GM12878 (cell line): ENCODE measurements at regions not wholly inside any gene's neighbourhood (a gene's known extent, or its start where the extent isn't known, plus 50 kb on each side); places are given as distances from the start of the nearest gene placed in this dataset.

ENCODE experiments used
- CEBPB ChIP-seq, 2 experiments: fragments of 150-350 bp in 1 of 2; IDR thresholded peaks; 2 replicates each; pipeline ENCODE4 v1.6.1; 2012 to 2014; ENCODE audit warnings: low read depth in 2 of 2, low read length in 2 of 2, borderline replicate concordance in 1 of 2, inconsistent platforms in 1 of 2
- CHD4 ChIP-seq: fragments of 200-600 bp; sonication (generic); IDR thresholded peaks from 2 replicates; pipeline ENCODE4 v1.6.1; 2016; ENCODE audit warnings: mild to moderate bottlenecking
- ELK1 ChIP-seq: IDR thresholded peaks from 2 replicates; pipeline ENCODE4 v1.6.1; 2012; ENCODE audit warnings: low read depth, low read length, improper control_type of control experiment
- FOS ChIP-seq: IDR thresholded peaks from 3 replicates; pipeline ENCODE4 v1.6.1; 2011; ENCODE audit warnings: borderline replicate concordance; ENCODE audit not compliant: insufficient read length; ENCODE audit errors: extremely low read depth
- HDGF ChIP-seq: fragments of 450-650 bp; IDR thresholded peaks from 2 replicates; pipeline ENCODE4 v1.6.1; 2016; ENCODE audit warnings: antibody characterized with exemption
- KAT2A ChIP-seq: conservative IDR thresholded peaks from 2 replicates; pipeline ENCODE4 v1.6.1; 2011; ENCODE audit warnings: low read depth, low read length; ENCODE audit not compliant: control insufficient read depth
- POLR2A ChIP-seq: IDR thresholded peaks from 2 replicates; pipeline ENCODE4 v1.6.1; 2011; ENCODE audit warnings: low read depth, mild to moderate bottlenecking, low read length
- RFX5 ChIP-seq: IDR thresholded peaks from 2 replicates; pipeline ENCODE4 v1.6.1; 2011; ENCODE audit warnings: low read depth, low read length, improper control_type of control experiment
- SP1 ChIP-seq: IDR thresholded peaks from one replicate; pipeline ENCODE4 v1.6.1; 2011; ENCODE audit warnings: low read depth, low read length
- TAF1 ChIP-seq: IDR thresholded peaks from 2 replicates; pipeline ENCODE4 v1.6.1; 2011; ENCODE audit warnings: mild to moderate bottlenecking, low read depth, low read length, borderline replicate concordance
- YY1 ChIP-seq: IDR thresholded peaks from 2 replicates; pipeline ENCODE4 v1.6.1; 2011; ENCODE audit warnings: low read depth, mild to moderate bottlenecking, low read length
- ZNF274 ChIP-seq: IDR thresholded peaks from one replicate; pipeline ENCODE4 v1.8.0; 2011; ENCODE audit not compliant: insufficient read length, insufficient read depth
- TF ChIP-seq, protein P1 (sequence below), 3 experiments: IDR thresholded peaks in 2 of 3; conservative IDR thresholded peaks in 1 of 3; 2 replicates each; pipeline ENCODE4 v1.5.1; 2011; ENCODE audit warnings: low read depth in 3 of 3, low read length in 3 of 3, mild to moderate bottlenecking in 3 of 3, control low read depth in 2 of 3, moderate library complexity in 2 of 3, inconsistent platforms in 1 of 3, mixed read lengths in 1 of 3; ENCODE audit not compliant: control insufficient read depth in 2 of 3, insufficient read depth in 1 of 3; ENCODE audit errors: extremely low read depth in 1 of 3
- TF ChIP-seq, protein P2 (sequence below): fragments of 450-650 bp; IDR thresholded peaks from 2 replicates; pipeline ENCODE4 v1.6.1; 2018; ENCODE audit warnings: mild to moderate bottlenecking, low read depth, moderate library complexity; ENCODE audit not compliant: partially characterized antibody

DNA sequence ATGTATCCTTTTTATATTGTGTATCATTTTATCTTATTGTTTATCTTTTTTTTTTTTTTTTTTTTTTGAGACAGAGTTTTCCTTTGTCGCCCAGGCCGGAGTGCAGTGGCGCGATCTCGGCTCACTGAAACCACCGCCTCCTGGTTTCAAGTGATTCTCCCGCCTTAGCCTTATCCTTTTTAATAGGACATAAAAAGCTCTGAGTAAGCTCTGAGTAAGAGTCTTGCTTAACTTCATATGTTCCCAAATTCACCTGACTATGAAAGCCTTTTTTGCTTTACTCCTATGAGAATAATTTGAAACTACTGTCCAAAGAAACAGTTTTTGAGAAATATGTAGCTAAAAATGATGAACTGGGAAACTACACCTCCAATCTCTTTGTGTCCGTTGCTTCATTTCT is 525.5 kb downstream of the IRS1 start:
- TF ChIP-seq KAT2A (no peak), HDGF (no peak), ELK1 (no peak), FOS (no peak), YY1 (no peak), SP1 (no peak), TAF1 (no peak), POLR2A (no peak), RFX5 (no peak), CHD4 (no peak), CEBPB (IDR thresholded peaks at IDR 0.05; ENCODE audit: borderline replicate concordance in 1 of 2, low read depth in 2 of 2, low read length in 2 of 2) (no peak), ZNF274 (no peak)
- TF ChIP-seq, protein P1, sequence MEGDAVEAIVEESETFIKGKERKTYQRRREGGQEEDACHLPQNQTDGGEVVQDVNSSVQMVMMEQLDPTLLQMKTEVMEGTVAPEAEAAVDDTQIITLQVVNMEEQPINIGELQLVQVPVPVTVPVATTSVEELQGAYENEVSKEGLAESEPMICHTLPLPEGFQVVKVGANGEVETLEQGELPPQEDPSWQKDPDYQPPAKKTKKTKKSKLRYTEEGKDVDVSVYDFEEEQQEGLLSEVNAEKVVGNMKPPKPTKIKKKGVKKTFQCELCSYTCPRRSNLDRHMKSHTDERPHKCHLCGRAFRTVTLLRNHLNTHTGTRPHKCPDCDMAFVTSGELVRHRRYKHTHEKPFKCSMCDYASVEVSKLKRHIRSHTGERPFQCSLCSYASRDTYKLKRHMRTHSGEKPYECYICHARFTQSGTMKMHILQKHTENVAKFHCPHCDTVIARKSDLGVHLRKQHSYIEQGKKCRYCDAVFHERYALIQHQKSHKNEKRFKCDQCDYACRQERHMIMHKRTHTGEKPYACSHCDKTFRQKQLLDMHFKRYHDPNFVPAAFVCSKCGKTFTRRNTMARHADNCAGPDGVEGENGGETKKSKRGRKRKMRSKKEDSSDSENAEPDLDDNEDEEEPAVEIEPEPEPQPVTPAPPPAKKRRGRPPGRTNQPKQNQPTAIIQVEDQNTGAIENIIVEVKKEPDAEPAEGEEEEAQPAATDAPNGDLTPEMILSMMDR (IDR thresholded peaks at IDR 0.05 in 2 of 3, conservative IDR thresholded peaks at IDR 0.05 in 1 of 3; ENCODE audit: control insufficient read depth in 2 of 3, extremely low read depth in 1 of 3, insufficient read depth in 1 of 3, low read depth in 3 of 3, low read length in 3 of 3): no peak
- TF ChIP-seq, protein P2, sequence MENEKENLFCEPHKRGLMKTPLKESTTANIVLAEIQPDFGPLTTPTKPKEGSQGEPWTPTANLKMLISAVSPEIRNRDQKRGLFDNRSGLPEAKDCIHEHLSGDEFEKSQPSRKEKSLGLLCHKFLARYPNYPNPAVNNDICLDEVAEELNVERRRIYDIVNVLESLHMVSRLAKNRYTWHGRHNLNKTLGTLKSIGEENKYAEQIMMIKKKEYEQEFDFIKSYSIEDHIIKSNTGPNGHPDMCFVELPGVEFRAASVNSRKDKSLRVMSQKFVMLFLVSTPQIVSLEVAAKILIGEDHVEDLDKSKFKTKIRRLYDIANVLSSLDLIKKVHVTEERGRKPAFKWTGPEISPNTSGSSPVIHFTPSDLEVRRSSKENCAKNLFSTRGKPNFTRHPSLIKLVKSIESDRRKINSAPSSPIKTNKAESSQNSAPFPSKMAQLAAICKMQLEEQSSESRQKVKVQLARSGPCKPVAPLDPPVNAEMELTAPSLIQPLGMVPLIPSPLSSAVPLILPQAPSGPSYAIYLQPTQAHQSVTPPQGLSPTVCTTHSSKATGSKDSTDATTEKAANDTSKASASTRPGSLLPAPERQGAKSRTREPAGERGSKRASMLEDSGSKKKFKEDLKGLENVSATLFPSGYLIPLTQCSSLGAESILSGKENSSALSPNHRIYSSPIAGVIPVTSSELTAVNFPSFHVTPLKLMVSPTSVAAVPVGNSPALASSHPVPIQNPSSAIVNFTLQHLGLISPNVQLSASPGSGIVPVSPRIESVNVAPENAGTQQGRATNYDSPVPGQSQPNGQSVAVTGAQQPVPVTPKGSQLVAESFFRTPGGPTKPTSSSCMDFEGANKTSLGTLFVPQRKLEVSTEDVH: no peak
